Ishikawa (cell line): ENCODE measurements at regions not wholly inside any gene's neighbourhood (a gene's known extent, or its start where the extent isn't known, plus 50 kb on each side); places are given as distances from the start of the nearest gene placed in this dataset.

Experiments used
- CEBPB ChIP-seq: IDR thresholded peaks from 2 replicates; pipeline ENCODE4 v1.6.1; 2012
- CREB1 ChIP-seq: IDR thresholded peaks from 2 replicates; pipeline ENCODE4 v1.6.1; 2012; ENCODE audit warnings: low read depth
- EGR1 ChIP-seq: IDR thresholded peaks from 2 replicates; pipeline ENCODE4 v1.6.1; 2012
- EP300 ChIP-seq: IDR thresholded peaks from 2 replicates; pipeline ENCODE4 v1.6.1; 2012; ENCODE audit warnings: borderline replicate concordance
- FOXM1 ChIP-seq: IDR thresholded peaks from 2 replicates; pipeline ENCODE4 v1.6.1; 2012; ENCODE audit warnings: low read depth, borderline replicate concordance
- MAX ChIP-seq: IDR thresholded peaks from 2 replicates; pipeline ENCODE4 v1.6.1; 2012
- NFIC ChIP-seq: IDR thresholded peaks from 2 replicates; pipeline ENCODE4 v1.6.1; 2012
- RAD21 ChIP-seq: IDR thresholded peaks from 2 replicates; pipeline ENCODE4 v1.6.1; 2012; ENCODE audit warnings: low read depth
- TAF1 ChIP-seq: IDR thresholded peaks from 2 replicates; pipeline ENCODE4 v1.6.1; 2012; ENCODE audit warnings: low read depth, mild to moderate bottlenecking
- TCF12 ChIP-seq: IDR thresholded peaks from 2 replicates; pipeline ENCODE4 v1.6.1; 2012; ENCODE audit warnings: low read depth
- YY1 ChIP-seq: IDR thresholded peaks from 2 replicates; pipeline ENCODE4 v1.6.1; 2012; ENCODE audit warnings: low read depth
- ZBTB7A ChIP-seq: IDR thresholded peaks from 2 replicates; pipeline ENCODE4 v1.6.1; 2012; ENCODE audit warnings: low read depth
- TF ChIP-seq, protein P1 (sequence below): IDR thresholded peaks from 2 replicates; pipeline ENCODE4 v1.6.1; 2012; ENCODE audit warnings: low read depth, mild to moderate bottlenecking
- TF ChIP-seq, protein P2 (sequence below): IDR thresholded peaks from 2 replicates; pipeline ENCODE4 v1.6.1; 2012

GRCh38 chr1:169044296-169044695, 62.2 kb upstream of the ATP1B1 start:
- TF ChIP-seq YY1 (no peak), TCF12 (no peak), NFIC (no peak), RAD21 (no peak), MAX (no peak), FOXM1 (no peak), ZBTB7A (no peak), TAF1 (no peak), CREB1 (no peak), CEBPB (no peak), EP300 (no peak), EGR1 (no peak)
- TF ChIP-seq, protein P1, sequence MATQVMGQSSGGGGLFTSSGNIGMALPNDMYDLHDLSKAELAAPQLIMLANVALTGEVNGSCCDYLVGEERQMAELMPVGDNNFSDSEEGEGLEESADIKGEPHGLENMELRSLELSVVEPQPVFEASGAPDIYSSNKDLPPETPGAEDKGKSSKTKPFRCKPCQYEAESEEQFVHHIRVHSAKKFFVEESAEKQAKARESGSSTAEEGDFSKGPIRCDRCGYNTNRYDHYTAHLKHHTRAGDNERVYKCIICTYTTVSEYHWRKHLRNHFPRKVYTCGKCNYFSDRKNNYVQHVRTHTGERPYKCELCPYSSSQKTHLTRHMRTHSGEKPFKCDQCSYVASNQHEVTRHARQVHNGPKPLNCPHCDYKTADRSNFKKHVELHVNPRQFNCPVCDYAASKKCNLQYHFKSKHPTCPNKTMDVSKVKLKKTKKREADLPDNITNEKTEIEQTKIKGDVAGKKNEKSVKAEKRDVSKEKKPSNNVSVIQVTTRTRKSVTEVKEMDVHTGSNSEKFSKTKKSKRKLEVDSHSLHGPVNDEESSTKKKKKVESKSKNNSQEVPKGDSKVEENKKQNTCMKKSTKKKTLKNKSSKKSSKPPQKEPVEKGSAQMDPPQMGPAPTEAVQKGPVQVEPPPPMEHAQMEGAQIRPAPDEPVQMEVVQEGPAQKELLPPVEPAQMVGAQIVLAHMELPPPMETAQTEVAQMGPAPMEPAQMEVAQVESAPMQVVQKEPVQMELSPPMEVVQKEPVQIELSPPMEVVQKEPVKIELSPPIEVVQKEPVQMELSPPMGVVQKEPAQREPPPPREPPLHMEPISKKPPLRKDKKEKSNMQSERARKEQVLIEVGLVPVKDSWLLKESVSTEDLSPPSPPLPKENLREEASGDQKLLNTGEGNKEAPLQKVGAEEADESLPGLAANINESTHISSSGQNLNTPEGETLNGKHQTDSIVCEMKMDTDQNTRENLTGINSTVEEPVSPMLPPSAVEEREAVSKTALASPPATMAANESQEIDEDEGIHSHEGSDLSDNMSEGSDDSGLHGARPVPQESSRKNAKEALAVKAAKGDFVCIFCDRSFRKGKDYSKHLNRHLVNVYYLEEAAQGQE, result no peak
- TF ChIP-seq, protein P2, sequence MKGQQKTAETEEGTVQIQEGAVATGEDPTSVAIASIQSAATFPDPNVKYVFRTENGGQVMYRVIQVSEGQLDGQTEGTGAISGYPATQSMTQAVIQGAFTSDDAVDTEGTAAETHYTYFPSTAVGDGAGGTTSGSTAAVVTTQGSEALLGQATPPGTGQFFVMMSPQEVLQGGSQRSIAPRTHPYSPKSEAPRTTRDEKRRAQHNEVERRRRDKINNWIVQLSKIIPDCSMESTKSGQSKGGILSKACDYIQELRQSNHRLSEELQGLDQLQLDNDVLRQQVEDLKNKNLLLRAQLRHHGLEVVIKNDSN, result no peak
